ENCODE measurements at regions not wholly inside any gene's neighbourhood (a gene's known extent, or its start where the extent isn't known, plus 50 kb on each side); places are given as distances from the start of the nearest gene placed in this dataset.

DNA sequence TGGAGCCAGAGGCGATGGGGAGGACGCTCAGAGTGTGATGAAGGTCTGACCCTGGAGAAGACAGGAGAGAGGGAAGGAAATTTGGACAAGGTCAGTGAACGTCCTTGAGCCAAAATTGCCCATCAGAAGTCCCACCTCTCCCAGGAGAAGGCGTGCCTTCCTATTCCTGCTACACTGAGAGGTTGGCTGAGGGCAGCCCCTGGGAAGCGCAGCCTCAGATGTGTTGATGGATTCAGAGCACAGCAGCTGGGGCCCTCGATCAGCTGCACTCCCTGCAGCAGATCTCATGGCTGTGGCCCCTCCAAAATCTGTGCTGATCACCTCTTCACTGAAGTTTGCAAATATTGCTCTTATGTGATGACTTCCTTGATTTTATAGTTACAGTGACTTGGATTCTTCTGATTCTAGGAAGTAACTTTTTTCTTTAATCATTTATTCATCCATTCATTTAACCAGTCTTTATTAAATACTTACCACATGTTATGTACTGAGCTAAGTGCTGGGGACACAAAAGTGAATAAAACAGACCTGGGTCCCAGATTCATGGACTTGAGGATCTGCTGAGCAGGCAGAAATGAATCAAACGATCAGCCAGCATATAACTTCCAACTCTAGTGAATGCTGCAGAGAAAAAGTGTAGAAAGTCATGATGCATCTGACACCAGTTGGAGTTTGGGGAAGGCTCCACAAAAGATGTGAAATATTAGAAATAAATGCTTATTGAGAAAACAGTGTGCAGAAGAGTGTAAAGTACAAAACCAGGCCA lies 69.6 kb upstream of the ARMC2 start:
- TF ChIP-seq CTCF (IDR thresholded peaks at IDR 0.05) (no peak), POLR2A (IDR thresholded peaks at IDR 0.05) (no peak), POLR2AphosphoS5 (IDR thresholded peaks at IDR 0.05; ENCODE audit: insufficient read depth in 1 of 2, low read depth in 1 of 2) (no peak)

All from vagina (tissue), 2 donors.